BLaER1 (cell line): ENCODE measurements at regions not wholly inside any gene's neighbourhood (a gene's known extent, or its start where the extent isn't known, plus 50 kb on each side); places are given as distances from the start of the nearest gene placed in this dataset.

Experiments used
- H3K27ac ChIP-seq: shearing (Covaris generic); formaldehyde crosslinking; 2 replicates; pipeline ENCODE4 v1.8.1; 2022
- H3K27me3 ChIP-seq: shearing (Covaris generic); formaldehyde crosslinking; 2 replicates; pipeline ENCODE4 v1.8.1; 2022
- H3K36me3 ChIP-seq: shearing (Covaris generic); formaldehyde crosslinking; 2 replicates; pipeline ENCODE4 v1.8.1; 2022
- H3K4me1 ChIP-seq: shearing (Covaris generic); formaldehyde crosslinking; 2 replicates; pipeline ENCODE4 v1.8.1; 2022
- H3K4me2 ChIP-seq: shearing (Covaris generic); formaldehyde crosslinking; 2 replicates; pipeline ENCODE4 v1.8.1; 2022
- H3K4me3 ChIP-seq: shearing (Covaris generic); formaldehyde crosslinking; 2 replicates; pipeline ENCODE4 v1.8.1; 2022
- H3K9ac ChIP-seq: shearing (Covaris generic); formaldehyde crosslinking; 2 replicates; pipeline ENCODE4 v1.8.1; 2022
- H3K9me3 ChIP-seq: shearing (Covaris generic); formaldehyde crosslinking; 2 replicates; pipeline ENCODE4 v1.8.1; 2022
- H4K20me1 ChIP-seq: shearing (Covaris generic); formaldehyde crosslinking; 2 replicates; pipeline ENCODE4 v1.8.1; 2022
- Cebpa-rat ChIP-seq: shearing (Covaris generic); IDR thresholded peaks from 2 replicates; pipeline ENCODE4 v1.8.1; 2022

- Histone ChIP-seq H3K4me2 (no peak overlapping the region), H3K36me3 (no peaks in the 10 kb centered on the region), H3K27me3 (no peaks in the 10 kb centered on the region), H4K20me1 (no peaks in the 10 kb centered on the region), H3K4me3 (no peak overlapping the region), H3K9me3 (no peaks in the 10 kb centered on the region), H3K9ac (no peak overlapping the region), H3K27ac (no peak overlapping the region), H3K4me1 (no peaks in the 10 kb centered on the region)
- no peak for TF ChIP-seq Cebpa-rat
Measured at GRCh38 chr3:132084982-132085381, 50.2 kb upstream of the CPNE4 start.

DNA sequence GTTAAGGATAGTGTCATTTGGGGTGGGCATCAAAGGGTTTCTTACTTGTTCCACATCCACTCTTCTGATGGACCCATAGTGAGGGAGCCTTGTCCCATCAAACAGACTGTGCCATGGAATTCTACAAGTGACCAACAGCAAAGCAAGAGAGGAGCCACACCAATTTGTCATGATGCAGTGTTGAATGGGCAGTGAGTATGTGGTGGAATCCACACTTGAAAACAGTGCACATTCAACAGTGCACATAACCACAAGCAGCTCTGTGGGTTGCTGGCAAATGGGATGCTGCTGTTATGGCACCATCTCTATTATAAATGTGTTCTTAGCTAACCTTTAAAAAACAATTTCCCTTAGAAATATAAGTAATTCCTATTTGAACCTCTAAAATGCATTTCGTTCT, 52.5 kb upstream of the CPNE4 start:
- H3K9me3 ChIP-seq = no peaks in the 10 kb centered on the region
- no peak overlapping the region for H3K4me3 ChIP-seq
- no peak overlapping the region for H3K9ac ChIP-seq
- no peak overlapping the region for H3K4me2 ChIP-seq
- no peak overlapping the region for H3K27ac ChIP-seq
- no peaks in the 10 kb centered on the region for H3K36me3 ChIP-seq
- H3K4me1 ChIP-seq = no peaks in the 10 kb centered on the region
- no peak for TF ChIP-seq Cebpa-rat
- H3K27me3 ChIP-seq = no peaks in the 10 kb centered on the region
- H4K20me1 ChIP-seq = no peaks in the 10 kb centered on the region

DNA sequence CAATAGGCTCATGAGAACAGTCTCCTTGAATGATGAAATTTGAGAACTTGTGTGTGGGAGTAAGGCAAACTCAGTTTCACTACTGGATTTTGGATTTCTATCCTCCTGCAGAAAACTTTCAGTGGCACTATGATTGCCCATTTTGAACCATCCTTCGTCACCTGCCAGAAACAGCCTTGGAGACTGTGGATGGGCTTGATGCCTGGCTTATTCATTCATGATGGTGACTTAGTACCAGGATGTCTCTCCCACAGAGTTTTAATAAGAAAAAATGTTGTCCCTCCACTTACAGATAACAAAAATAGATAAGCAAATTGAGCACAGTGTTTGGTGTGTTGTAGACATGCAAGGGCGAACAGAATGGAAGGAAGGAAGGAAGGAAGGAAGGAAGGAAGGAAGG, 53.5 kb upstream of the CPNE4 start:
- Histone ChIP-seq H3K4me3 (no peak overlapping the region), H3K27ac (no peak overlapping the region), H3K4me1 (no peaks in the 10 kb centered on the region), H3K4me2 (no peak overlapping the region), H3K27me3 (no peaks in the 10 kb centered on the region), H3K36me3 (no peaks in the 10 kb centered on the region), H3K9ac (no peak overlapping the region), H4K20me1 (no peaks in the 10 kb centered on the region), H3K9me3 (no peaks in the 10 kb centered on the region)
- no peak for TF ChIP-seq Cebpa-rat

GRCh38 chr3:132090921-132091320, 56.1 kb upstream of the CPNE4 start:
- no peak overlapping the region for H3K9ac ChIP-seq

GRCh38 chr3:132116601-132117000, 81.8 kb upstream of the CPNE4 start:
- Histone ChIP-seq H3K27ac (no peak overlapping the region), H3K9me3 (no peaks in the 10 kb centered on the region), H4K20me1 (no peaks in the 10 kb centered on the region), H3K27me3 (no peaks in the 10 kb centered on the region), H3K4me3 (no peak overlapping the region), H3K4me2 (no peak overlapping the region), H3K36me3 (no peaks in the 10 kb centered on the region), H3K4me1 (no peaks in the 10 kb centered on the region), H3K9ac (no peak overlapping the region)
- no peak for TF ChIP-seq Cebpa-rat

More at GRCh38 chr3:132090921-132091320, 56.1 kb upstream of the CPNE4 start:
- H3K9me3 ChIP-seq = no peaks in the 10 kb centered on the region
- no peaks in the 10 kb centered on the region for H3K27me3 ChIP-seq
- H4K20me1 ChIP-seq = no peaks in the 10 kb centered on the region
- H3K4me2 ChIP-seq = no peak overlapping the region
- no peak for TF ChIP-seq Cebpa-rat
- H3K27ac ChIP-seq = no peak overlapping the region
- H3K4me1 ChIP-seq = no peaks in the 10 kb centered on the region
- H3K36me3 ChIP-seq = no peaks in the 10 kb centered on the region
- no peak overlapping the region for H3K4me3 ChIP-seq

DNA sequence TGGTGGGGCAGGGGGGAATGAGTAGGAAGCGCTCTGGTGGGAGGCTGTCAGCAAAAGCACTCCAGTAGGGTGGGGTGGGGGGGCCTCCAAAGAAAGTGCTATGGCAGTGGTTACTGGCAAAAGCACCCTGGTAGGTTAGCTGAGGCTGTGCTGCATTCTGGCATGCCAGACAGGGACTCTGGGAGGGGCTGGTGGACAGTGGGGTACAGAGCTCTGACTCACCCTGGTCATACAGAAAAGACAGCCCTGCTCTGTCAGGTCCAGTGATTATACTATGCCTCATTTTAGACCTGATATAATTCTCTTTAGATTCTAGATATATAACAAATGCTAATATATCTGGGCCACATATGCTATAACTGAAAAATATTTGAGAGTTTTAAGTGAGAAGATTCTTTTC, 82.8 kb upstream of the CPNE4 start:
- Histone ChIP-seq H3K4me3 (no peak overlapping the region), H3K9ac (no peak overlapping the region), H3K4me1 (peaks cover under 1% of the 10 kb centered on the region; the same call in 1 of the 2 replicates), H3K36me3 (no peaks in the 10 kb centered on the region), H3K27ac (no peak overlapping the region), H3K4me2 (no peak overlapping the region), H3K27me3 (no peaks in the 10 kb centered on the region), H4K20me1 (no peaks in the 10 kb centered on the region), H3K9me3 (no peaks in the 10 kb centered on the region)
- TF ChIP-seq Cebpa-rat = no peak

DNA sequence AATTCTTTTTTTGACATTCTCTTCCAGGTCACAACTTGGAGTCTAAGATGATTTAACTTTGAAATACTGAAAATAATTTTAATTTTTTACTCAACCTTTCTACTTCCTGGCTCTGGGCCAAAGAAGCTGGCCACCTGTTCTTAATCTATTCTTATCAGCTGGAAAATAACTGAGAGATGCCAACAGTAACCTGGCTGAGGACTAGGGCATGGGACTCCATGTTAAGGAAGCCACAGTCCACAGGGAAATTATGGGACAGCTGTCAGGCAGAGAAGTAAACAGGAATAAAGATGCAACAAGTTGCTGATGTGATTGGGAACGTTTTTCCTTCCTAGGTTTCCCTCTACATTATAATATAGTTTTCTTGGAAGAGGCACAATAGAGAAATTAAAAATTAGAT, 84.7 kb upstream of the CPNE4 start:
- H3K4me3 ChIP-seq = no peak overlapping the region
- no peaks in the 10 kb centered on the region for H3K36me3 ChIP-seq
- no peak overlapping the region for H3K9ac ChIP-seq
- peaks cover 8% of the 10 kb centered on the region; the same call in 1 of the 2 replicates for H3K4me1 ChIP-seq
- H3K27ac ChIP-seq = no peak overlapping the region
- no peaks in the 10 kb centered on the region for H3K27me3 ChIP-seq
- no peaks in the 10 kb centered on the region for H4K20me1 ChIP-seq
- no peak overlapping the region for H3K4me2 ChIP-seq
- no peaks in the 10 kb centered on the region for H3K9me3 ChIP-seq
- no peak for TF ChIP-seq Cebpa-rat

DNA sequence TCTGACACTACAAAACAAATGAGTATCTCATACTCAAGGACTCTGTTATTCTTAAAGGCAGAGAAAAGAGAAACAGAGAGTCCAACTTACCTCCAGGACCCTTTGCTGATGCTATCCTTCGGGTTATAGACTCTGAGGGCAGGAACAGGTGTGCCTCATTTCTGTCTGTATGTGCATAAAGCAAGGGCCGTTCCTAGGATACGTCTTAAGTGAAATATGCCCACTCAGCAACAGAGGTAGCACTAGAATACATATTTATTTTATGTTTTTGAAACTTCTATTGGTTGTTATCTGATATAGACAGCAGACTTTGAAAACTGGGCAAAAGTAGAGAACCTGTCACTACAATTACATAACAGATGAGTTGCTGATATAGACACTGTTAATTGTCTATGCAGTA, 89.3 kb upstream of the CPNE4 start:
- H3K36me3 ChIP-seq = no peaks in the 10 kb centered on the region
- no peak for TF ChIP-seq Cebpa-rat
- no peak overlapping the region for H3K27ac ChIP-seq

DNA sequence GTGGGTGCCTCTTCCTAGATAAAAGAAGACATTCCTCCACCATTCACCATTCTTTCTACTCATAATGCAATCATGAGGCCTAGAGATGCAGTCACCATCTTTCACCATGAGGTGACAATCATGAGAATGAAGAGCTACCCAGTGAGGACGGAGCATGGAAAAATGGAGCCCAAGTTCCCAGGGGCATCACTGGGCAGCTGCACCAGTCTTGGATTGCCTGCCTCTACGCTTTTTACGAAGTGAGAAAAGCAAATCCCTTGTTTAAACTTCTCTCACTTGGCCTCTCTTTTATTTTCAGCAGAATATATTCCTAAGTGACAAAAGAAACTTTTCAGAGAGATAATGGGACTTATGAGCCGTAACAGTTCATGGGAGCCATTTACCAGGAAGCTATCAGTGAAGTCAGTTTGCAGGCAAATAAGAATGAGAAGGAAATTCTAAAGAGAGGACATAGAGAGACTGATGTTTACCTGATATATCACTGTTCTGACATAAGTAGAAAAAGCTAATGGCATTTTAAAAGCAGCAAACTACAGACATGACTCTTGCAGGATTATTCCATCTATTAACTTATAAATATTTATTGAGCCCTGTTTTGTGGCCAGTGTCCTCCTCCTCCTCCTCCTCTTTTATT, 90.0 kb upstream of the CPNE4 start:
- TF ChIP-seq Cebpa-rat = no peak
- no peaks in the 10 kb centered on the region for H3K9me3 ChIP-seq
- H3K9ac ChIP-seq = no peak overlapping the region
- no peak overlapping the region for H3K4me3 ChIP-seq
- H3K27ac ChIP-seq = no peak overlapping the region
- no peaks in the 10 kb centered on the region for H3K36me3 ChIP-seq
- H3K27me3 ChIP-seq = no peaks in the 10 kb centered on the region
- no peaks in the 10 kb centered on the region for H4K20me1 ChIP-seq
- peaks cover 8% of the 10 kb centered on the region; the same call in 1 of the 2 replicates for H3K4me1 ChIP-seq
- H3K4me2 ChIP-seq = no peak overlapping the region

More for the DNA sequence above, 89.3 kb upstream of the CPNE4 start:
- H3K4me2 ChIP-seq = no peak overlapping the region
- H3K27me3 ChIP-seq = no peaks in the 10 kb centered on the region
- no peaks in the 10 kb centered on the region for H3K9me3 ChIP-seq
- H3K9ac ChIP-seq = no peak overlapping the region
- H3K4me3 ChIP-seq = no peak overlapping the region
- H4K20me1 ChIP-seq = no peaks in the 10 kb centered on the region
- H3K4me1 ChIP-seq = peaks cover 8% of the 10 kb centered on the region; the same call in 1 of the 2 replicates

- no peaks in the 10 kb centered on the region for H4K20me1 ChIP-seq
- no peaks in the 10 kb centered on the region for H3K36me3 ChIP-seq
- H3K27ac ChIP-seq = no peak overlapping the region
- H3K27me3 ChIP-seq = no peaks in the 10 kb centered on the region
- H3K4me1 ChIP-seq = no peaks in the 10 kb centered on the region
- no peaks in the 10 kb centered on the region for H3K9me3 ChIP-seq
- H3K4me3 ChIP-seq = no peak overlapping the region
- TF ChIP-seq Cebpa-rat = no peak
- no peak overlapping the region for H3K9ac ChIP-seq
- no peak overlapping the region for H3K4me2 ChIP-seq
Measured at GRCh38 chr3:132134611-132135010, 99.8 kb upstream of the CPNE4 start.
